Thyroid gland (tissue), 4 donors: ENCODE measurements at regions not wholly inside any gene's neighbourhood (a gene's known extent, or its start where the extent isn't known, plus 50 kb on each side); places are given as distances from the start of the nearest gene placed in this dataset.

Source experiments
- DNase-seq, 2 donors: peaks; one replicate each; pipeline ENCODE4 v3.0.0-alpha.2; 2019
- H3K27ac ChIP-seq, 3 donors: fragments of 200-600 bp; sonication (generic); 1 replicate in 2 of 3; 2 replicates in 1 of 3; pipeline ENCODE4 v1.5.1; 2016 to 2019; ENCODE audit warnings: mild to moderate bottlenecking in 1 of 3, moderate library complexity in 1 of 3
- H3K27me3 ChIP-seq: fragments of 200-600 bp; sonication (generic); one replicate; pipeline ENCODE4 v1.5.1; 2019
- H3K36me3 ChIP-seq, 2 donors: fragments of 200-600 bp; sonication (generic); one replicate each; pipeline ENCODE4 v1.5.1; 2016 to 2019
- H3K4me1 ChIP-seq, 2 donors: fragments of 200-600 bp; sonication (generic); one replicate each; pipeline ENCODE4 v1.5.1; 2017 to 2019
- H3K4me3 ChIP-seq, 3 donors: fragments of 200-600 bp; sonication (generic); replicated peaks in 1 of 3; 1 replicate in 2 of 3; 2 replicates in 1 of 3; pipeline ENCODE4 v1.5.1; 2016; ENCODE audit warnings: mild to moderate bottlenecking in 1 of 3
- H3K9me3 ChIP-seq: fragments of 200-600 bp; sonication (generic); one replicate; pipeline ENCODE4 v1.5.1; 2017
- CTCF ChIP-seq, 6 experiments: fragments of 200-600 bp in 3 of 6; fragments of 450-650 bp in 3 of 6; sonication (generic) in 3 of 6; IDR thresholded peaks; one replicate each; pipeline ENCODE4 v1.5.1; 2016 to 2019; ENCODE audit warnings: antibody characterized with exemption in 6 of 6, mild to moderate bottlenecking in 2 of 6, inconsistent platforms in 1 of 6, moderate library complexity in 1 of 6
- POLR2A ChIP-seq, 2 donors: fragments of 450-650 bp; IDR thresholded peaks; one replicate each; pipeline ENCODE4 v1.6.1; 2017; ENCODE audit warnings: antibody characterized with exemption in 2 of 2, mild to moderate bottlenecking in 2 of 2, moderate library complexity in 1 of 2
- WGBS, 2 donors: methylation state at CpG; one replicate each; pipeline ENCODE4 v1.1.5; 2017; 5-methylcytosine and 5-hydroxymethylcytosine counted together
- intact Hi-C: fragments of 100-400 bp; cut with DNase I; formaldehyde crosslinking; loops from one replicate; pipeline ENCODE4 v1.15.1; 2023

GRCh38 chr1:81587426-81587825 lies 213.3 kb upstream of the ADGRL2 start:
- no peaks in the 10 kb centered on the region for H3K36me3 ChIP-seq
- TF ChIP-seq CTCF (IDR thresholded peaks at IDR 0.05) = no peak
- no peak for TF ChIP-seq POLR2A (IDR thresholded peaks at IDR 0.05)
- H3K27ac ChIP-seq = no peak overlapping the region
- no peaks in the 10 kb centered on the region for H3K27me3 ChIP-seq
- peaks cover 6 to 7% of the 10 kb centered on the region in 2 donors for H3K4me1 ChIP-seq
- H3K4me3 ChIP-seq = no peak overlapping the region
- 62 to 81% methylated on average over 2 of the region's 2 CpGs for WGBS, 2 donors
- no peaks in the 10 kb centered on the region for H3K9me3 ChIP-seq
- DNase-seq = no peak
- intact Hi-C loops = no loop called here

- Histone ChIP-seq H3K27ac (no peak overlapping the region), H3K4me1 (peaks cover 10 to 14% of the 10 kb centered on the region in 2 donors)
Measured at GRCh38 chr1:81585371-81585770, 215.4 kb upstream of the ADGRL2 start.

GRCh38 chr1:81584398-81584797 lies 216.3 kb upstream of the ADGRL2 start:
- Histone ChIP-seq H3K4me1 (peaks cover 10 to 14% of the 10 kb centered on the region in 2 donors), H3K36me3 (no peaks in the 10 kb centered on the region), H3K4me3 (no peak overlapping the region), H3K27ac (no peak overlapping the region), H3K9me3 (no peaks in the 10 kb centered on the region), H3K27me3 (no peaks in the 10 kb centered on the region)
- DNase-seq = no peak
- 86 to 92% methylated on average over 6 of the region's 6 CpGs for WGBS, 2 donors
- no peak for TF ChIP-seq POLR2A (IDR thresholded peaks at IDR 0.05)
- no peak for TF ChIP-seq CTCF (IDR thresholded peaks at IDR 0.05)
- intact Hi-C loops = no loop called here

More at GRCh38 chr1:81585371-81585770, 215.4 kb upstream of the ADGRL2 start:
- WGBS, 2 donors = 78 to 80% methylated on average over 2 of the region's 2 CpGs
- H3K4me3 ChIP-seq = no peak overlapping the region
- H3K36me3 ChIP-seq = no peaks in the 10 kb centered on the region
- no peak for TF ChIP-seq POLR2A (IDR thresholded peaks at IDR 0.05)
- TF ChIP-seq CTCF (IDR thresholded peaks at IDR 0.05) = no peak
- no peaks in the 10 kb centered on the region for H3K27me3 ChIP-seq
- no peak for DNase-seq
- no peaks in the 10 kb centered on the region for H3K9me3 ChIP-seq
- intact Hi-C loops = no loop called here

DNA sequence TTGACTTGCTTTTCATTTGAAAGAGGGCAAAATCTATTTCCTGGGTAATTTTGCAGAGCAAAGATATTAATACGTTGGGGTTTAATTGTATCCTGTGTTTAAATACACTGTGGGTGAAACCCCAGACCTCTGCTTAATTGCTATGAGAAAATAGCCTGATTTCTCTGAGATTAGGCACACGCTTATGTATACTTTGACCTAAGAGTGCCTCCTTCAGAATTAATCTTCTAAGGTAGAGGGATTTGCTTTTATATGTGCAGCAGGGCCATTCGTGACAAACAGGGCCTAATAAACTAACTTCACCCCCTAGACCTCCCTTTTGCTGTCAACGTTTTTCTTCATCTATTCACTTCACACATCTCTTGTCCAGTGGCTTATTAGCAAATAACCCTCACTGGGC lies 216.9 kb upstream of the ADGRL2 start:
- no peak for TF ChIP-seq POLR2A (IDR thresholded peaks at IDR 0.05)
- no peak for TF ChIP-seq CTCF (IDR thresholded peaks at IDR 0.05)
- DNase-seq = no peak
- no peaks in the 10 kb centered on the region for H3K9me3 ChIP-seq
- WGBS, 2 donors = 51 to 52% methylated on average over 4 of the region's 4 CpGs
- H3K27ac ChIP-seq = no peak overlapping the region
- H3K4me1 ChIP-seq = peaks cover 10 to 14% of the 10 kb centered on the region in 2 donors
- H3K27me3 ChIP-seq = no peaks in the 10 kb centered on the region
- H3K4me3 ChIP-seq = no peak overlapping the region
- H3K36me3 ChIP-seq = no peaks in the 10 kb centered on the region
- intact Hi-C loops = no loop called here

- TF ChIP-seq CTCF (IDR thresholded peaks at IDR 0.05) (no peak), POLR2A (IDR thresholded peaks at IDR 0.05) (no peak)
- Histone ChIP-seq H3K27ac (no peak overlapping the region), H3K9me3 (no peaks in the 10 kb centered on the region), H3K36me3 (no peaks in the 10 kb centered on the region), H3K4me3 (no peak overlapping the region), H3K27me3 (no peaks in the 10 kb centered on the region), H3K4me1 (peaks cover 10 to 14% of the 10 kb centered on the region in 2 donors)
- 28 to 34% methylated on average over 2 of the region's 2 CpGs for WGBS, 2 donors
- intact Hi-C loops = no loop called here
- DNase-seq = no peak
Measured at GRCh38 chr1:81582467-81582986, 218.2 kb upstream of the ADGRL2 start.
